Hematopoietic multipotent progenitor cell treated with erythropoietin and hydrocortisone succinate and interleukin-3 and kit ligand, for 8 days (in vitro differentiated cells): ENCODE measurements at regions not wholly inside any gene's neighbourhood (a gene's known extent, or its start where the extent isn't known, plus 50 kb on each side); places are given as distances from the start of the nearest gene placed in this dataset.
"Not testable (repeated sequence)": the region's sequence is repeated elsewhere in the genome, so short reads cannot be mapped to it uniquely, and the experiment has no call there.

ENCODE experiments used
- DNase-seq: peaks from one replicate; pipeline ENCODE4 v3.0.0-alpha.2; 2015

GRCh38 chr5:18745042-18745987 lies 1111.1 kb downstream of the TAF11L14 start:
- peak; percentile 72 for DNase-seq

GRCh38 chr5:18745988-18746615 lies 1111.8 kb downstream of the TAF11L14 start:
- peak; percentile 76 for DNase-seq

DNA sequence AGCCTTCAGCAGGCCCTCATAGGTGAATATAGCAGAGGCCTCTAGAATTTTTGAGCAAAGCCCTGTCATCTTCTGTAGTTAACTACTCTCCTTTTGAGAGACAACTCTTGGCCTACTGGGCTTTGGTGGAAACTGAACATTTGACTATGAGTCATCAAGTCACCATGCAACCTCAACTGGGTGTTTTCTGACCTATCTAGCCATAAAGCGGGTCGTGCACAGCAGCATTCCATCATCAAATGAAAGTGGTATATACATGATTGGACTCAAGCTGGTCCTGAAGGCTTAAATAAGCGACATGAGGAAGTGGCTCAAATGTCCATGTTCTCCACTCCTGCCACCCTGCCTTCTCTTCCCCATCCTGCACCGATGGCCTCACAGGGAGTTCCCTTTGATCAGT lies 1115.5 kb downstream of the TAF11L14 start:
- DNase-seq, result no peak

DNA sequence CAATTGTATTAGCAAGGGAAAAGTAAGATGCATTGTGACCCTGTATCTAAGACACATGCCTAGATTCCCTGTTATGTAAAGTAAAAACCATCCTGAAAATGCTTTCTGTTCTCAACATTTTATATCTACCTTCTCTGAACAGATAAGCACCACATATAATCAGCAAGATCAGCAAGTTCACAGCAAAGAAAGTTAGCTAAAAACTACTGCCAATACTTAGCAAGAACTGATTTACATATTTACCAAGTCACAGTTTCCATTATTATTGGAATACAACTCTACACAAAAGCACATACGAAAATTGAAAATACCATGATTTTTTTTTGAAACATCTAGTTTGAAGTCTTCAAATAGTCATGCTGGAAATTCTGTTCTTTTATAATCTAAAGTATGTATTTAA lies 1118.1 kb downstream of the TAF11L14 start:
- no peak for DNase-seq

DNA sequence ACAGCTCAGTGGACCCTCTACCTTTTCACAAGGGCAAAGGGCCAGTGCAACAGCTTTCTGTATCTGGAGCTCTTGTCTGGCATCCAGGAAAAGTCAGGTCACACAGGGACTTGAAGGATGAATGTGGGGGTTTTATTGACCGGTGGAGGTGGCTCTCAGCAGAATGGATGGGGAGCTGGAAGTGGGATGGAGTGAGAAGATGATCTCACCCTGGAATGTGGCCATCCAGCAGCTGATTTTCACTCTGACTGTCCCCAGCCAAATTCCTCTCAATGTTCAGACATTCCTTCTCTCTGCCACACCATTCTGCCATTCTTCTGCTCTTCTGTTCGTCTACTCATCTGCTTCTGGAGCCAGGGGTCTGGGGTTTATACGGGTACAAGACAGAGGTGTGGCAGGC lies 1119.9 kb downstream of the TAF11L14 start:
- no peak for DNase-seq

GRCh38 chr5:18761801-18762200 lies 1127.5 kb downstream of the TAF11L14 start:
- no peak for DNase-seq

GRCh38 chr5:18764161-18764560 lies 1129.9 kb downstream of the TAF11L14 start:
- no peak for DNase-seq

DNA sequence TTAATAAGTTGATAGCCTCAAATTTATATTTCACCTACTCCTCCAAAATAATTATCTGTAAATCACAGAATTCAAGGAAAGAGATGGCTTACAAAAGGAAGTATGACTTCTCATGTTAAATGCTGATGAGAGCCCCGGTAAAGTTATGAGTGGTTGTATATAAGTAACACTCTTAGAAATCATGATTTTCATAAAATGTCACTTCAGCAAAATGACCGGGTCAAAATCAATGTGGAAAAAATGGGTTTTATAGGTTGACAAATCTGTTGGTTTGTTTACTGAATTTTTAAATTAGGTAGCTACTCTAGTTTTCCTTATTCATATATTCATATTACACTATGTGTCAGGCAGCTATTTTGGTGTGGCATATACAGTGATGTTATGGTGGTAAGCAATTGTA lies 1131.0 kb downstream of the TAF11L14 start:
- no peak for DNase-seq

- DNase-seq, result no peak
These were observed 1136.9 kb downstream of the TAF11L14 start for GRCh38 chr5:18771097-18771610.

DNA sequence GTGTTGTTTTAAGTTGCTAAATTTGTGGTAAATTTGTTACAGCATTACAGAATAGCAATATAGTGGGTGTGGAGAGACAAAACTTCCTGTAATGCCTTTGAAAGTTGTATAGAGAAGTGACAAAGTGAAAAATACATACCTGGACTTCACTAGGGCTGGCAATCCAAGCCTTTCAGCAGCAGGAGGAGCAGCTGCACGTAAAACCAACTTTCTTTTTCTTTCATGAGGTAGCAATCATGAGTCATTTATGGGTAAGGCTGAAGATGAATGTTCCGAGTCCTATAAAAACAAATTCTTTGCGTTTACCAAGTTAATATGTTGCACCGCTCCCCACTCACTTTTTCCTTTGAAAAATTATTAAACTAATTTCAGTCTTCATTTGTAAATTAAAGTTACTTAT lies 1138.2 kb downstream of the TAF11L14 start:
- DNase-seq, result no peak

GRCh38 chr5:18778225-18778624 lies 1144.0 kb downstream of the TAF11L14 start:
- DNase-seq, result no peak

GRCh38 chr5:18789218-18789998 lies 1155.1 kb downstream of the TAF11L14 start:
- no peak for DNase-seq

GRCh38 chr5:18792145-18792544 lies 1157.9 kb downstream of the TAF11L14 start:
- no peak for DNase-seq

DNA sequence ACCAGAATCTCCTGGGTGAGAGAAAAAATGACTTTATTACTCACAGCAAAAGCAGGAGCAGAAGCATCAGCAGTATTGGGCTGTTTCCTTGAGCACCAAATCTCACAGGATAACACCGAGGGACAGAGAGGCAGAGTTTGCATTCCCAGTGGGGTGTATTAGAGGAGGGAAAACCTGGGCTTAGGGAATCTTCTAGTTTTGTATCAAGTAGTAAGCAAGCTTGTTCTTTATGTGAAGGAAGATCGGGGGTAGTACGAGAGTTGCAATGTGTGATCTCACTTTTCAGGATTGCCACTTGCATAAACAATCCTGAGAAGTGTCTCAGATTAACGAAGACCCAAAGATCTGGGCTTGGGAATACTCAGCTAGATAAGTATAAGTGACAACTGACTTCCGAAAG lies 1163.0 kb downstream of the TAF11L14 start:
- no peak for DNase-seq

GRCh38 chr5:18798058-18798457 lies 1163.8 kb downstream of the TAF11L14 start:
- no peak for DNase-seq

DNA sequence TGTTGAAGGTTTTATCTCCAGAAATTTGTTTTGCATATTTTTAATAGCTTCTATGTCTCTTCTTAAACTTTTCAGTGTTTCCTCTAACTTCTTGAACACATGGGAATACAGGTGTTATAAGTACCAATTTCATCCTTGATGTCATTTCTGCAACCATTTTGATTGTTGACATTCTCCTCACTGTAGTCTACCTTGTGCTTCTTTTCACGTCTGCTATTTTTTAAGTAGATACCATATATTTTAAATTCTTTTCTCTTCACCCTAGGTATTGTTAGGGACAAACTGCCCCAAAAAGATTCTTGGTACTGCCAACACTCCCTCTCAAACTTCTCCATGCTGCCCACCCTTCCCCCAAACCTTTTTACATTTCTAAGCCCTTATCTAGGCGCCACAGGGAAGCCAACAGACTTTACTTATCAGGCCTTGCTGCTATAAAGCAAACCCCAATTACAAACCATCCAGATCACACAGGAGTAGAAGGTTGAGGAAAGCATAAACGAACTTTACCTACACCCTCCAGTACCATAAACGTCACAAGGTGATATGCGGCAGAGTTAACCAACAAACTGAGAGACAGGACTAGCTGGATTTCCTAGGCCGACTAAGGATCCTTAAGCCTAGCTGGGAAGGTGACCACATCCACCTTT lies 1165.3 kb downstream of the TAF11L14 start:
- peak; percentile 61 for DNase-seq

DNA sequence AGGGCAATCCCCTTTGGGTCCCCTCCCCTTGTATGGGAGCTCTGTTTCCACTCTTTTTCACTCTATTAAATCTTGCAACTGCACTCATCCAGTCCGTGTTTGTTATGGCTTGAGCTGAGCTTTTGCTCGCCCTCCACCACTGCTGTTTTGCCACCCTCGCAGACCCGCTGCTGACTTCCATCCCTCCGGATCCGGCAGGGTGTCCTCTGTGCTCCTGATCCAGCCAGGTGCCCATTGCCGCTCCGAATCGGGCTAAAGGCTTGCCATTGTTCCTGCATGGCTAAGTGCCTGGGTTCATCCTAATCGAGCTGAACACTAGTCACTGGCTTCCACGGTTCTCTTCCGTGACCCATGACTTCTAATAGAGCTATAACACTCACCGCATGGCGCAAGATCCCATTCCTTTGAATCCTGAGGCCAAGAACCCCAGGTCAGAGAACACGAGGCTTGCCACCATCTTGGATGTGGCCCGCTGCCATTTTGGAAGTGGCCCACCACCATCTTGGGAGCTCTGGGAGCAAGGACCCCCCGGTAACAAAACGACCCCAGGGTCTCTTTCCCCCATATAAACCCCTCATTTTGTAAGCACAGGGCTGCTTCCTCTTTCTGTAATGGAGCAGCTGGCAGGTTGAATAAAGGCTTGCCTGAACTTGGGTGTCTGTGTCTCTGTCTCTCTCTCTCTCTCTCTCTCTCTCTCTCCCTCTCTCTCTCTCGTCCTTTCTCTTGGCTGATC lies 1166.2 kb downstream of the TAF11L14 start:
- no peak for DNase-seq

DNA sequence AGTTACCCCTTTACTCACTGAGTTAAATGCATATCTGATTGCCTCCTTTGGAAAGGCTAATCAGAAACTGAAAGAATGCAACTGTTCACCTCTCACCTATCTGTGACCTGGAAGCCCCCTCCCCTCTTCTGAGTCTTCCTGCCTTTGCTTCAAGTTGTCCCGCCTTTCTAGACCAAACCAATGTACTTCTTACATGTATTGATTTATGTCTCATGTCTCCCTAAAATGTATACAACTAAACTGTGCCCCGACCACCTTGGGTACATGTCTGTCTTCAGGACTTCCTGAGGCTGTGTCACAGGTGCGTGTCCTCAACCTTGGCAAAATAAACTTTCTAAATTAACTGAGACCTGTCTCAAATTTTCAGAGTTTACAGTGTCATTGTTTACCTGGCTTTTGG lies 1167.2 kb downstream of the TAF11L14 start:
- not testable (repeated sequence) for DNase-seq

DNA sequence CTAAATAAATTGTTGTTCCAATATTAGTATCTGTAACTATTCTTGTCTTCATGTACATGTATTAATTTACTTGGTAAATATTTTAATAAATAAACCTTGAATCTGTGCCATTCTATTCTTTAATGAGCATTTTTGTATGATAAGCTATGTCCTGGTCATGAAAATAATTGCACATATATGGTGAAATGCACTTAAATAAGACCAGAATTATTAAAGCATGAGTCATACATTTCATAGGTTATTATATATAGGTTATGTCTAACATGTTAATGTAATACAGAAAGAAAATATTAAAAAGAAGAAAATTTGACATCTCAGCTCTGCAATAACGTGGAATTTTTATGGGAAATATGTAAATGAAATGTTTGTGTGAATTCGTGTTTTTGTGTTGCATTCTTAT lies 1168.1 kb downstream of the TAF11L14 start:
- DNase-seq, result no peak

DNA sequence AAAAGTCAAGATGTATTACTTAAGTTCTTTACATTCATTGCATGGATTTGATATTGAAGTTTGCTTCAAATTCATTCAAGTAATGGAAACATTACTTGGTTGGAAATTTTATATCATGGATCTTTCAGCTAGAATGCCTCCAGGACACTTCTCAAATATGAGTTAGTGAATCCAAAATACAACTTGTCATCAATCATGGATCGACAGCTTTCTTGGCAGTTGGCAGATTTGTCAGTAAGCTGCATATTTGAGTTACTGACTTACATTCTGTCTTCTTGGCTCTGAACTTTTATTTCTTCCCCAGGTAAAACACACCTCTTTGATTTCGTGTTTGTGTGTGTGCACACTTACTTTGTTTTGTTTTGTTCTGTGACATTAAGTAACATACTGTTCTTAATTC lies 1171.1 kb downstream of the TAF11L14 start:
- DNase-seq, result no peak

DNA sequence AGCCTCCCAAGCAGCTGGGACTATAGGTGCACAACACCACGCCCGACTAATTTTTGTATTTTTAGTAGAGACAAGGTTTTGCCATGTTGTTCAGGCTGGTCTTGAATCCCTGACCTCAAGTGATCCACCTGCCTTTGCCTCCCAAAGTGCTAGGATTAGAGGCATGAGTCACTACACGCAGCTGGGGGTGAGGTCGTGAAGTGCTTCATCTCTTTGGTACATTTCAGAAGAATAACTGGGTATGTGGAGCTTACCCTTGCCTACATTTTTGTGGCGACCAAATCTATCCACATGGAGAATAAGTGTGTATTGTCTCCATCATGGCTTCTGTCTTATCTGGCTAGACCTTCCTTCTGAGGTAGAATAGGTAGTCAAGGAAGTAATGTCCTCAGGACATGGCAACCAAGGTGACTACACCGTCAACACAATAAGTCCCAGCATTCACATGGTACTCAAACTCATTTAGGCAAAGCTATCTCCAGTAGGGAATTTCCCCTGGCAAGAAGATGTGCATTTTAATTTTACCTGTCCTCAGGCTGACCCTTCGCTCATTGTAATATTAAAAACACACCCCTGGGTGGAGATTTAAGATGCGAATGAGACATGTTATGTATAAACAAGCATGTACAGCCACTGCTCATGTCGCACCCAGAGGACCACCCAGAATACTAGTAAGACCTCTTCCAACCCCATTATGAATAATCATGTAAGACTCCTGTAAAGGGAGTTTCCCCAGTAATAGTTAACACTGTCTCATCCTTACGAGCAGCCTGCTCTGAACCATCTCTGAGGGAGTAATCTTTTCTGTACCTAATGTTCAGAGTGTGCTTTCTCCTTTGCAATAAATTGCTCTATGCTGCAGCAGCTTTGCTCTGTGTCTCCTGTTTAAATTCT lies 1173.2 kb downstream of the TAF11L14 start:
- DNase-seq, result no peak
